ENCODE measurements at regions not wholly inside any gene's neighbourhood (a gene's known extent, or its start where the extent isn't known, plus 50 kb on each side); places are given as distances from the start of the nearest gene placed in this dataset.
A peak's percentile ranks its signal among the peaks of the same experiment; 100 is the strongest.

DNA sequence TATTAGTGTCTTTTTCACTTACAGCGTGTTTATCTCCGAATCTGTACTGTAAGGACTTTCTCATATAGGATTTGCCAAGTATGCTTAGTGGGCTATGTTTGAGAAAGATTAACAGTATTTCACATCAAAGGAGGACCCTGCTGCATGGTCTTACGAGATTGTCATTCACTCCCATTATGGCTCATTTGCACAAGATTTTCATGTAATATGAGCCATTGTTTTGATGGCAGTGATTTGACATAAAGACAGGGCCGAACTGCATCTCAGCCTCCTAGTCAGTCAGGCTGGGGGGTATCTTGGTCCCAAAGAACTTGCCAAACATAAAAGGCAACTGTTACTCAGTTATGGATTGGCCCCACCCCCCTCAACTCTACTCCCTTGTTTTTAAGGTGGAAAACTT lies 205.9 kb downstream of the ZIC1 start:
- Histone ChIP-seq H3K4me3 (replicated peaks; ENCODE audit: insufficient read depth, low read length) (no peak overlapping the region), H3K27me3 (ENCODE audit: insufficient read depth, poor library complexity, severe bottlenecking) (no peaks in the 10 kb centered on the region), H3K27ac (replicated peaks) (no peak overlapping the region)
- no peak for TF ChIP-seq CTCF (IDR thresholded peaks at IDR 0.05; ENCODE audit: insufficient read depth, low read length)
- TF ChIP-seq SPI1 (IDR thresholded peaks at IDR 0.05; ENCODE audit: borderline replicate concordance, low read depth): no peak
- TF ChIP-seq POLR2AphosphoS5 (IDR thresholded peaks at IDR 0.05; ENCODE audit: low read depth): no peak
- no peak for TF ChIP-seq REST (IDR thresholded peaks at IDR 0.05; ENCODE audit: insufficient replicate concordance, low read depth)
- TF ChIP-seq GABPA (IDR thresholded peaks at IDR 0.05; ENCODE audit: low read depth): no peak
- DNase-seq (ENCODE audit: low read depth in 1 of 2, low spot score in 1 of 2): no peak

- TF ChIP-seq CTCF (IDR thresholded peaks at IDR 0.05; ENCODE audit: insufficient read depth, low read length) (peak; percentile 6), POLR2AphosphoS5 (IDR thresholded peaks at IDR 0.05; ENCODE audit: low read depth) (no peak)
- no peak for DNase-seq (ENCODE audit: low read depth in 1 of 2, low spot score in 1 of 2)
- Histone ChIP-seq H3K4me3 (replicated peaks; ENCODE audit: insufficient read depth, low read length) (no peak overlapping the region), H3K27me3 (ENCODE audit: insufficient read depth, poor library complexity, severe bottlenecking) (no peaks in the 10 kb centered on the region), H3K27ac (replicated peaks) (no peak overlapping the region)
Observed at GRCh38 chr3:147616998-147617619, 207.9 kb downstream of the ZIC1 start.

- H3K27ac ChIP-seq (replicated peaks): no peak overlapping the region
- H3K4me3 ChIP-seq (replicated peaks; ENCODE audit: insufficient read depth, low read length): no peak overlapping the region
- DNase-seq (ENCODE audit: low read depth in 1 of 2, low spot score in 1 of 2): no peak
- no peaks in the 10 kb centered on the region for H3K27me3 ChIP-seq (ENCODE audit: insufficient read depth, poor library complexity, severe bottlenecking)
- no peak for TF ChIP-seq POLR2AphosphoS5 (IDR thresholded peaks at IDR 0.05; ENCODE audit: low read depth)
Observed at GRCh38 chr3:147618691-147619090, 209.5 kb downstream of the ZIC1 start.

- no peak overlapping the region for H3K4me3 ChIP-seq (replicated peaks; ENCODE audit: insufficient read depth, low read length)
- no peak overlapping the region for H3K27ac ChIP-seq (replicated peaks)
- H3K27me3 ChIP-seq (ENCODE audit: insufficient read depth, poor library complexity, severe bottlenecking): no peaks in the 10 kb centered on the region
- TF ChIP-seq POLR2AphosphoS5 (IDR thresholded peaks at IDR 0.05; ENCODE audit: low read depth) (no peak), REST (IDR thresholded peaks at IDR 0.05; ENCODE audit: insufficient replicate concordance, low read depth) (no peak), CTCF (IDR thresholded peaks at IDR 0.05; ENCODE audit: insufficient read depth, low read length) (no peak), GABPA (IDR thresholded peaks at IDR 0.05; ENCODE audit: low read depth) (no peak), SPI1 (IDR thresholded peaks at IDR 0.05; ENCODE audit: borderline replicate concordance, low read depth) (no peak)
- no peak for DNase-seq (ENCODE audit: low read depth in 1 of 2, low spot score in 1 of 2)
Observed at GRCh38 chr3:147619921-147620560, 210.9 kb downstream of the ZIC1 start.

Measured in HL-60 (cell line).